COR-L47 (cell line): ENCODE measurements at regions not wholly inside any gene's neighbourhood (a gene's known extent, or its start where the extent isn't known, plus 50 kb on each side); places are given as distances from the start of the nearest gene placed in this dataset.
"Not testable (repeated sequence)": the region's sequence is repeated elsewhere in the genome, so short reads cannot be mapped to it uniquely, and the experiment has no call there.

ENCODE experiments used
- DNase-seq: peaks from one replicate; lab custom pipeline; 2025; lab: John Stamatoyannopoulos, UW

GRCh38 chr12:75798136-75798926 is 233.2 kb downstream of the PHLDA1 start:
- no peak for DNase-seq

DNA sequence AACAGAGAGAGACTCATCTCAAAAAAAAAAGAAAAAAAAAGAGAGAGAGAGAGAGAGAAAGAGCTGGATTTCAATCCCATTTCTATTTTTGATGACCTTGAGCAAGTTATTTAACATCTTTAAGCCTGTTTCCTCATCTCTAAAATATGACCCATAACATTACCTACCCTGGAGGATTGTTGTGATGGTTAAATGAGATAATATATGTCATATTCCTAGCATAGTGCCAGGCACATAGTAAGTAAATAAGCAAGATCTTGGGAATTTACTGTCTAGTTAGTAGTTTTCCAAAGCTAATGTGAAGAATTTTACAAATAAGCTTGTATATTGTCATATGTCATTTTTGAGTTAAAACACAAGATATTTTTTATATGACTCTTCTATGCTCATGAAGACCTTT is 236.5 kb downstream of the PHLDA1 start:
- DNase-seq, result no peak

GRCh38 chr12:75792687-75793086 is 238.9 kb downstream of the PHLDA1 start:
- no peak for DNase-seq

GRCh38 chr12:75790219-75790618 is 241.4 kb downstream of the PHLDA1 start:
- no peak for DNase-seq

DNA sequence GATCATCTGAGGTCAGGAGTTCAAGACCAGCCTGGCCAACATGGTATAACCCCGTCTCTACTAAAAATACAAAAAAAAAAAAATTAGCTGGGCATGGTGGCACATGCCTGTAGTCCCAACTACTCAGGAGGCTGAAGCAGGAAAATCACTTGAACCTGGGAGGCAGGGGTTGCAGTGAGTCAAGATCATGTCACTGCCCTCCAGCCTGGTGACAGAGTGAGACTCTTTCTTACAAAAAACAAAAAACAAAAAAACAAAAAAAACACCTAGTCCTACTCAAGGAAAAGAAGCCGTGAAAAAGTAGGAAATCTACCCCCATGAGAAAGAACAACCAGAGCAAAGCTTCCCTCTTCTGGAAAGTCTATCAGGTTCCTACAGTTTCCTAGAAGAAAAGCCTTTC is 244.4 kb downstream of the PHLDA1 start:
- not testable (repeated sequence) for DNase-seq

GRCh38 chr12:75786070-75786469 is 245.5 kb downstream of the PHLDA1 start:
- no peak for DNase-seq

GRCh38 chr12:75784591-75784990 is 247.0 kb downstream of the PHLDA1 start:
- DNase-seq, result peak; percentile 86

GRCh38 chr12:75783093-75783877 is 248.3 kb downstream of the PHLDA1 start:
- DNase-seq, result no peak

- DNase-seq, result no peak
Observed at GRCh38 chr12:75782069-75782581, 249.5 kb downstream of the PHLDA1 start.

GRCh38 chr12:75781532-75782046 is 250.0 kb downstream of the PHLDA1 start:
- no peak for DNase-seq

DNA sequence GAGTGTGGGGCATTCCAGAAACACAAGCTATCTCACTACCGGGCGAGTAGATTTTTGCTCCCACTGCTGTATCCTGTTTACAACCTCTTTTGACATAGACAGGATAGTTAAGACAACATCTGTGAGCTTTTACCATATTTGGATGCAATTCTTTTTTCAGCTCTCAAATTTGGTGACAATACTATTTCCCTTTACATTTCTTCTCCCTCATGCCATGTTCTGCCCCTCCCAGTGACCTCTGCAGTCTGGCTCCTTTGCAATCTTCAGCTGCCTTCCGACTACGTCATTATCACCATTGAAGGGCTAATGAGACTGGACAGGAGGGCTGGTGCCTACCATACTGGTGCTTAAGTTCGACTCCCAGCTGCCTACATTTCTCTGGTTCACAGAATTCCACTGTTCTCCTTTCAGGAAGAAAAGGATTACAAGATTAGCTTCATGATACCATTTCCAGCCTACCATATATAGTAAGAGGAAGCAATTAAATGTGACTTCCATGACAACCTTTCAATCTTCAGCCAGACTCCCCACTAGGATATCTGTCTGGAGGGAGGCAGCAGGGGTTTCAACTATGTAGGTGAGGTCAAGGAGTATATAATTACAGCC is 251.6 kb downstream of the PHLDA1 start:
- DNase-seq, result no peak

DNA sequence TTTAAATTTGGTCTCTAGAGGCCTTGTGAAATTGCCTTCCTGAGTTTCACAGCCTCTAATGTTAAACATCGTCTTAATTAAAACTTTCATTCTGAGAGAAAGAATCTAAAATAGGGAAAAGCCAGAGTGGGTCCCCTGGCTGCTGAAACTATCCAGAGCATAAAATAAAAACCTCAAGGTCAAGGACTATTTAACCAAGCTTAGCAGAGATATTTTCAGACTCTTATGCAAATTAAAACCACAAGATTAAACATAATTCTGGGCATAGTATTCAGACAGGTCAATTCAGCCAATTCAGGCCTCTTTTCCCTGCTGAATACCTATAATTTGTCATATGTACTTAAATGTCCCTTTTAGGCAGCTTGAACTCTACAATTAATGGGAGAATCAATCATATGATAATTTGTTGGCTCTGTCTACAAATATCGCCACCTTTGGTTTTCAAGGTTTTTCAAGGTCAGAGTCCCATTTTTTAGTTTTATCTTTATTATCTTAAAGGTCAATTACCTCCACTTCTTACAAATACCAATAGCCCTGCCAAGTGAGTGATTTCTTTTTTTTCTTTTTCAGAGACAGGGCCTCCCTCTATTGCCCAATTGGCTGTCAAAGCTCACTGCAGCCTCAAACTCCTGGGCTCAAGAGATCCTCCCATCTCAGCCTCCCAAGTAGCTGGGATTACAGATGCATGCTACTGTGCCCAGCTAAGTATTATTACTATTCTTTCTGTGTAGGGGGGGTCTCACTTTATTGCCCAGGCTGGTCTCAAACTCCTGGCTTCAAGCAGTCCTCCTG is 257.1 kb downstream of the PHLDA1 start:
- DNase-seq, result no peak

GRCh38 chr12:75773377-75773776 is 258.2 kb downstream of the PHLDA1 start:
- no peak for DNase-seq

DNA sequence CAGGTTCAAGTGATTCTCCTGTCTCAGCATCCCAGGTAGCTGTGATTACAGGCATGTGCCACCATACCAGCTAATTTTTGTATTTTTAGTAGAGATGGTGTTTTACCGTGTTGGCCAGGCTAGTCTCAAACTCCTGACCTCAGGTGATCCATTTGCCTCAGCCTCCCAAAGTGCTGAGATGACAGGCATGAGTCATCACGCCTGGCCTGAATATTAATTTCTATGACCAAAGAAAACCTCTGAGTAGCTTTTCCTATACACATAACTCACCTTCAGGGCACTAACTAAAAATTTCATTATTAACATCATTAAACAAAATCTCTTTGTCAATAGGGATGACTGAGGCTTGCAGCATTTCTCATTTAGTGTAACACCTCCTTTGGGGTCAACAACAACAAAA is 259.6 kb upstream of the KRR1 start:
- DNase-seq, result no peak

DNA sequence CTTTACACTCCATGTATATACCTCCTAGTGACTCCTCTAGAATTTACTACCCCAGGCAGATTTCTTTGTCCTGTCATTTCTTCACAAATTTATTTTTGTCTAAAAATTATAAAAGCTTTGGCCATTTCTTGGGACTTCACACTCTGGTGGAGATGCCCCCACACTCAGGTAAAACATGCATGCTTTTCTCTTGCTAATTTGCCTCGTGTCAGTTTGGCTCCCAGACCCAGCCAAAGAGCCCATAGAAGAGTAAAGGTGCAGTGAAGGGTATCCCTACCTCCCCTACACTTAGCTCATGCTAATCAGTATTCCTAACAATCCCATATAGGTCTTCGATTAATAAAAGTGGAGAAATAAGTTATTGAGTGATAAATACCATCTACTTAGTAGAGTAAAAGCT is 256.5 kb upstream of the KRR1 start:
- DNase-seq, result no peak

DNA sequence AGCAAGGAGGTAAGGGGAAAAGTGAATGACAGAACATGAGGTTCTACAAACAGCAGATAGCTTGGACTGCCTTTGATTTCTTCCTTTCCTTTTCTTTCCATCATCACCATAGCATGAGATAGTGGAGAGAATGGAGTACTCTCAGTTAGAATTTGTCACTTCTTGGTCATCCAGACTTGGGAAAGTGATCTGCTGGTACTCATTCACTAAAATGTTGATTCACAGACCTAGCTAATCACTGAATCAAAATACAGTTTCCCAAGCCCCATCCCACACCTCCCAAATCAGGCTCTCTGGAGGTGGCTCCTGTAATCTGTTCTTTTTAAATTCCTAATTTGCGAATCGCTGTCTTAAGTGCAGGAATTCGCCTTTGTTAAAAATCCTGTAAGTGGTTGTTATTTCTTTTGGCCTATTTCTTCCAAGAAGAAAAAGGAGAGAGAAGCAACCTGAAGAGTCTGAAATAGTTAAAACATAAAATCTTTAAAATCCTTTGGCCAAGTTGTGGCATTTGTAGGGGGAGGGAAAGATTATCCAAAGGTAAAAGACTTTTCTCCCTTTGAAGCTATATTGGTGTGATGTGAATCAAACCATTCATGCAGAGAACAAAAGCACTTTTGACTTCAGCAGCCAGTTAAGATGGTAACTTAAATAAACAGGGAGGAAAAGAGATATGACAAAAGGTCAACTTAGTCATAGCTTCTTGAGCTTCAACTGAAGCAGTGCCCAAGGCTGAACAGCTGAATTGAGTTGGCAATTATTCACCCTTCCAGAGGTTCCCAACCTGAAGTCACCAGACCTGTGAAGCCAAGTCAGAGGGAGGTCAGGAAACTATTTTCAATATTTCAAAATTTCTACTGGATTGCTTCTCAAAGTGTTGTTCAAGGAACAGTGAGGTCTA is 255.1 kb upstream of the KRR1 start:
- no peak for DNase-seq

DNA sequence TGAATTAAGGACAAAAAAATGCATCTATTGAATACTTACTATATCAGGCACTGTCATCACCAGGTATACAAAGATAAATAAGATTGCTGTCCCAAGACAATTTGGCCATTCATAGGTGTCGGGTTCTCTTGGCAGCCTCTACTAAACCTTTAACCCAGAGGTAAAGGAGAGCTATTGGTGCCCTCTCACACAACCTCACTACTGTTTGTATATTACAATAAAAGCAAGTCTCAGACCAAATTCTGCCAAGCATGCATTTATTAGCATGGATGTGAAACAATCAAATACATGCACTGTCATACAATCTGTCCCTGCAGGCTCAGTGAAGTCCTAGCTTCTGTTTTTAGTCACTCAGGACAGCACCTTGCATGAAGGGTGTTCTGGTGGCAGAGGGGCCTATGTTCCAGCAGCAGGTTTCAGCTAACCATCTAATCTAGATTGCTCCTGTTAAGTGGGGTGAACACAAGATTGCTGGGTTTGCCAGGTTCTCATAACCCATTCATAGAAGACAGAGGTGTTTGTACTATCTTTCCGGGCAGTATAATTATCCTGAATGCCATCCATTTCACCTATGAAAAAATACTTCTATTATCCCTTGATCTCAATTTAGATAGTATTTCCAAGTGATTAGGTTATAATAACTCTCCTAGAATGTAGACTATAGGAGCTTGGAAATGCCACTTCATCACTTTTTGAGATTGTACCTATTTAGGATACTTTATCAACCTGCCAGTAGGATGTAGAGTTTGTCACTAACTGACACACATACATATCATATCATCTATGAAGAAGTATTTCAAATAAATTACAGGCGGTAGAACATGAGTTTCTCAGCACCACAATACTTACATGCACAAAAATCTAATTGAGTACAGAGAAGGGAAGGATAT is 254.0 kb upstream of the KRR1 start:
- no peak for DNase-seq

DNA sequence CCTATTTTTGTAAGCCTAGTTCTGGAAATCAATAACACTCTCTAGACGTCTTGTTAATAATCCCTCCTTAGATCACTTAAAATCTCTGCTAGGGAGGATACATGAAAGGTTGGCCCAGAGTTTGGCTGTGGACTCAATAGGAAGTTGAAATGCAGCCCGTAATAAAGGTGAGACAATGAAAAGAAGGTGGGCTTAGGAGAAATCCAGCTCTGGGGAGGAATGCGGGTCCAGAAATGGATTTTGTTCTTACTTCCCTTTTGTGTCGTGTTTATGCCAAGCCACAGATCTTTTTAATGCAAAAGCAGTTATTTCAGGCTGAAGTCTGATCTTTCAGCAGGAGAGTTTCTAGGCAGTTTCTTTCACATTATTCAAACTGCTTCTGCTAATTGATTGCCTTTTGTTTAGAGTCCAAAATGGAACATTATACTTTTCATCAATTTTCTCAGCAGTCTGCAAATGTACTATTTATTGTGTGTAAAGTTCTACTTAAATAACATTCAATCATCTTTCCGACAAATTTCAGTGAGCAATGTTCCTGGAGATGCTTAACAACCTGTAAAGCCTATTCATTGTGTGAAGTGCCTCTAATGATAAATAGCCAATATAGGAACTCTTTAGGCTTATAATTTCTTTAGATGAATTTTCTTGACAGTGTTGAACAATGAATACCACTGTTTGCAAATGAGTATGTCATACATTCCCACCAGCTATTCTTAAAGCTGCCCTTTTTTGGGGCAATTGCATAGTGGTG is 252.9 kb upstream of the KRR1 start:
- DNase-seq, result peak; percentile 9
